Stimulated activated CD4-positive, alpha-beta T cell treated with anti-CD3 and anti-CD28 coated beads, TNF-alpha, amount 100 ng/mL, for 48 hours (primary cell): ENCODE measurements at regions not wholly inside any gene's neighbourhood (a gene's known extent, or its start where the extent isn't known, plus 50 kb on each side); places are given as distances from the start of the nearest gene placed in this dataset.
"Not testable (repeated sequence)": the region's sequence is repeated elsewhere in the genome, so short reads cannot be mapped to it uniquely, and the experiment has no call there.

Source experiments
- DNase-seq, 3 donors: peaks; one replicate each; pipeline ENCODE4 v3.0.0-alpha.2; 2020; ENCODE audit warnings: low read depth in 3 of 3

DNA sequence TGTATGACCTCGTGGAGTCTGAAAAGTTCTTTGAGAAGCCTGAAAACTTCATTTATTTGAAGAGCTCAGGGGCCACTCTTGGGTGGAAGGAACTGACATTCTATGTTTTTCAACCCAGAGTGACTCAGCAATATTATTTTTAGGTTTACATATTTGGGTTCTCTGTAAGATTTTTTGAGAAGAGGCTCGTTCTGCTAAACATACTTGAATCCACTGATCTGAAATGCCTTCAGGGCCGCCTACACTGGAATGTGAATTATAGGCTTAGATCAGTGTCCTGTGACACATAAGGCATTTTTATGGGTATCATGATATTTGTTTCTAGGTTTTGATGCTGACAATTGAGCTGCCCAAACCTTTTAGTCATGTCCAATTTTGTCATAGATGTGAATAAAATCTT is 86.2 kb downstream of the PSAT1 start:
- no peak for DNase-seq

DNA sequence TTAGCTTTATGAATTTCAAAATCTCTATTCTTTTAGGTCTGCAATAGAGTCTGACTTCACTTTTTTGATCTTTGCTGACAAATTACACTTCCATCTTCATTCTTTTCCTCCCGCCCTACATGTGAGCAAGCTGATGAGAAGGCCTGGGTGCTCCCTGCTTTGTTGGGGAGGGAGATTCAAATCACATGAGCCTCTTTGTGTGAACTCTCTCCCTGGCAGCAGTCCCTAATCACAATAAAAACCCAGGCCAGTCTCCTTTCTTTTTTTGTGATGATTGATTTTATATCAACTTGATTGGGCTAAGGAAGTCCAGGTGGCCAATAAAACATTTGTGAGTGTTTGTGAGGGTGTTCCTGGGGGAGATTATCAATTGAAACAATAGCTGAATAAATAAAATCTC is 89.4 kb downstream of the PSAT1 start:
- no peak for DNase-seq

DNA sequence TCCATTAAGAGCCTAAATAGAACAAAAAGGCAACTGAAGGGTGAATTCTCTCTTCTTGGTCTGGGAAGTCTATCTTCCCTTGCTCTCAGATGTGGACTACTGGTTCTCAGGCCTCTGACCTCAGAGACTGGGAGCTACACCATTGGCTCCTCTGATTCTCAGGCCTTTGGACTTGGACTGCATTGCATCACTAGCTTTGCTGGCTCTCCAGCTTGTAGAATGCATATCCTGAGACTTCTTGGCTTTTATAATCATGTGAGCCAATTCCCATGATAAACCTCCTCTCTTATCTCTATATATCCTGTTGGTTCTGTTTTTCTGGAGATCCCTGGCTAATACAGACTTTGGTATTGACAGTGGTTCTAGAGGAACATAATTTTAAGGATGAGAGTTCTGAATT is 89.8 kb downstream of the PSAT1 start:
- DNase-seq = no peak

DNA sequence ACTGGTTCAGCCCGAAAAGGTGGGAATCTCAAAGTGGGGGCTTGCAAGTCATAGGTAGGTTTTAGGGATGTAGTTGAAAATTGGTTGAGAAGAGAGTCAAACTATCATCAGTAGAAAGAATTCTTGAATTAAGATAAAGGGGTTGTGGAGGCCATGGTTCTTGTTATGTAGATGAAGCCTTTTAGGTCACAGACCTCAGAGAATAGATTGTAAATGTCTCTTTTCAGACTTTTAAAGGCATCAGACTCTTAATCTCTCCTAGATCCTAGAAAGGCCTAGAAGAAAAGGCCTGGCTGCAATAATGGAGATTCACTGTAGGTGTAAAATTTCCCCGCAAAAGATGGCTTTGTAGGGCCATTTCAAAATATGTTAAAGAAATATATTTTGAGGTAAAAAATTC is 96.4 kb downstream of the PSAT1 start:
- no peak for DNase-seq

DNA sequence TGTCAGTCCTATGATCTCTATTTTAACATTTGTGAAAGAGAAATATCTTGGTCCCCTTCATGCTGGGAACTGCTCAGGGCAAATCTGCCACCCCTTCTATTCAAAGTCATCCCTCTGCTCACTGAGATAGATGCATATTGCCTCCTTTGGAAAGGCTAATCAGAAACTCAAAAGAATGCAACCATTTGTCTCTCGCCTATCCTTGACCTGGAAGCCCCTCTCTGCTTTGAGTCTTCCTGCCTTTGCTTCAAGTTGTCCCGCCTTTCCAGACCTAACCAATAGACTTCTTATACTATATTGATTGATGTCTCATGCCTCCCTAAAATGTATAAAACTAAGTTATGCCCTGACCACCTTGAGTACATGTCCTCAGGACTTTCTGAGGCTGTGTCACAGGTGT is 97.0 kb downstream of the PSAT1 start:
- no peak for DNase-seq

DNA sequence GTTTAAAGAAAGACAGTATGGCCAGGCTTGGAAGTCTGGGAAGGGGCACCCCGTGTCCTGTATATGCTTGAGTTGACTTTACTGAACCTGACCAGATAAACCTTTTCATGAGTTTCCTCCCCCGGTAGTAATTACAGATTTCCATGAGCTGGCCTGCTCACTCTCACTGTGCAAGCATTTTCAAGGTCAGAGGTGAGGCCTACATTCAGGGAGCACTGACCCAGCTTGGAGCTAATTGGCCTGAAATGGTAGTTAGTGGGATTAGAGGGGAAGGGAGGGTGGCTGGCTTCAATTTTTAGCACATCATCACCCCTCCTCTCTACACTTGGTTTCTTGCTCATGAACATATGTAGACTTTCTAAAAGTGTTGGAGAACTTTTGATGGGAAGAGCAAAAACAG is 99.2 kb downstream of the PSAT1 start:
- DNase-seq = no peak

DNA sequence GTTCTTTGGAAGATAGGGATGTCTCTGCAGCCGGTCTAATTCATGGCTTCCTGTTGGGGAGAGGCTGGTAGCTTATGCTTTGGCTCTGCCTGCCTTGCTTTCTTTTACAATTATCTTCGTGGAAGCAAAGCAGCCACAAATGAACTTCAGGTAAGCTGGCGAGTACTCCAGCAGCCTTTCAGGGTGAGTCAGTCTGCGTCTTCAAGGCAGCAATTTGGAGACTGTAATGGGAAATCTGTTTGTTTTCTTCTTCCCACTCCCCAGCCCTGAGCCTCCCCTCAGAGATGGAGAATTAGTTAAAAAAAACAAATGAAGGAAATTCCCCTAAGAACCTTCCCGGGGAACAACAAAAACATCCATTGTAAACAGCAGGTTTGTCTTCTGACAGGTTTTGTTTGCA is 100.1 kb downstream of the PSAT1 start:
- DNase-seq = no peak

DNA sequence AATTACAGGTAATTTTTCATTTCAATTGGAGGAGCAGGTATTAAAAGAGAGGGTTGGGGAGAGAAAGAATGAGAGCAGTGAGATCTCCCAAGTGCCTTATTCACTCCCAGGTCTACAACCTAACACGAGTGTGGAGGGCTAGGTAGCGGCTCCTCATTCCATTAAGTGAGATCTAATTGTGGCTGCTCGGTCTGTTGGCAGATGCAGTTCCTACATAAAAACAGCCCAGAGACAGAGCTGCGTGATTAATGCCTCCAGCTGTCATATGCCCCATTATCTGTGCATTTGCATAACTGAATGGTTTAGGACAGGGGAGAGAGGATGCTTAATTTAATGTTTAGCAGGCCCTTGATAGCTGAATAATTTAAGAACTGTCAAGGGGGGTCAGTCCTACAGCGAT is 100.5 kb downstream of the PSAT1 start:
- no peak for DNase-seq

DNA sequence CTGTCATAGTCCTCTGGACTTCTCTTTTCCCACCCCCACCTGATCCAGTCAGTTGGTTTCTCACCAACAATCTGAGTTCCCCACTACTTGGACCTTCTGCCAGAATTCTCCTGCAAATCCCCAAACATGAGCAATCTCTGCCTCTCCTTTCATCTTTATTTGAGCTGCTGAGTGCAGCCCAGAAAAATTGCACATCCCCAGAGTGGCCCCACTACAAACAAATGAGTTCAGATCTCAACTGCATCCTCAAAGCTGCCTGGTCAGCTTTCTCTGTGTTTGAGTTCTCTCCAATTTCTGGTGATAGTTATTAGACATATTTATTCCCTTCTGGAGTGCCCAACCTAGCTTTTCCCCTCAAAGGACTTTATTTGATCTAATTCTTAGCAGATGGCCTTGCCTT is 102.2 kb downstream of the PSAT1 start:
- DNase-seq = no peak

DNA sequence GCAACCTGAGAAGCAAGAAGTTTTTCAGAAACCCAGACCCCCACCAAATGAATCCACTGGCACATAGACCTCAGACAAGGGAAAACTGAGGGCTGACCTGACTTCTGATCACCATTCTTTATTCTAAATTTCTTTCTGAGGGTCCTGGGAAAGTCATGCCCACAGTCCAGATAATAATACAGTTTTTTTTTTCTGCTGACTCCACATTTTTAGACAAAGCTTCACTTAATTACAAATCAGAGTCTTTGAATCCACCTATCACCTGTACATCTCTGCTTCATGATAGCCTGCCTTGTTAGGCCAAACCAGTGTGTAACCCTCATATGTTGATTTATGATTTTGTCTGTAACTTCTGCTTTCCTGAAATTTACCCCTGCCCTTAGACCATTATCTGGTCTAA is 103.6 kb downstream of the PSAT1 start:
- no peak for DNase-seq

DNA sequence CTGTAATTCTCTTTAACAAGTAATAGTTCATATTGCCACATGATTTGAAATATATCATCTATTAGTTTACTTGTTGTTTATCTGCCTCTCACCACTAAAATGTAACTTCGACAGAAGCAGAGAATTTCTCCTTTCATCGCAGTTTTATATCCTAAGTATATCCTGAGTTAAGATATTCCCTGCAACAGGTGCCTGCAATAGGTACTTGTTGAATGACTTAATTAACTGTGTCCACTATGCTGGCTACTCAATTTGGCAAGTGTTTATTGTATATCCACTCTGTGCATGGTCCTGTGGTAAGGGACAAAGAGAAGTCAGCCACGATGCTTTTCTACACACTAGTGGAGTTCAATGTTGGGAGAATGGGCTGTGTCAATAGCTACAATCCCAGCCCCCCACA is 108.5 kb downstream of the PSAT1 start:
- no peak for DNase-seq

DNA sequence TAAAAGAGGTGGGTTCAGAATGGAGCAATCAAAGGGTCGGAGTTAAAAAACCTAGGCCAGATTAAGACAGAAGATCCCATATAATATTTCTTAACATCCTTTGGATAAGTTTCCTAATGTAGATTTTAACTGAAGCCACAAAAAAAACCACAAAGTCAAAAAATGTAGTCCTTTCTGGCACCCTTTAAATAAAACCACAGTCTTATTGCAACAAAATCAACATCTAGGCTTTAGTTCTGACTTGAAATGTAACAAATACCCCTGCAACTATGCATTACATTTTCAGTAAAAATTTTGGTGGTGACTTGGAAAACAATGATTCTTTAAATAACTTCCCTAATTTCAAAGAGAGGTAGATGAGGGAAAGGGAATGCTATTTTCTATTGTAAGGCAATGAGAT is 109.2 kb downstream of the PSAT1 start:
- no peak for DNase-seq

DNA sequence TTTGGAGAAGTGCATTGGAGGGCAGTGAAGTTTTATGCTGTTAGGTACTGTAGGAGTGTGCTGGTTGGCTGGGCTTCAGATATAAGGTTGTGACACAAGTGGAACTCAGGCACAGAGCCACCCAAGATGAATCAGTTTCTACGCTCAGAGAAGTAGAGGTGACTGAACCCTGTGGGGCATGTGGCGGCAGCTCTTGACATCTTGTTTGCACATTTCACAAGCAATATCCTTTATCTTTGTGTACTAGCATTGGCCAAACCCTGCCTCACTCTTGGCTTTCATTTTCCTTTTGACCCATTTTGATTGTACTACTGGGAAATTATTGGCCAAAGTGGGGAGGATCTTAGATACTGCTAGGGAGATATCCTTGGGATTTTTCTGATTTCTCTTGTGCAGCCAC is 110.0 kb downstream of the PSAT1 start:
- DNase-seq = no peak

DNA sequence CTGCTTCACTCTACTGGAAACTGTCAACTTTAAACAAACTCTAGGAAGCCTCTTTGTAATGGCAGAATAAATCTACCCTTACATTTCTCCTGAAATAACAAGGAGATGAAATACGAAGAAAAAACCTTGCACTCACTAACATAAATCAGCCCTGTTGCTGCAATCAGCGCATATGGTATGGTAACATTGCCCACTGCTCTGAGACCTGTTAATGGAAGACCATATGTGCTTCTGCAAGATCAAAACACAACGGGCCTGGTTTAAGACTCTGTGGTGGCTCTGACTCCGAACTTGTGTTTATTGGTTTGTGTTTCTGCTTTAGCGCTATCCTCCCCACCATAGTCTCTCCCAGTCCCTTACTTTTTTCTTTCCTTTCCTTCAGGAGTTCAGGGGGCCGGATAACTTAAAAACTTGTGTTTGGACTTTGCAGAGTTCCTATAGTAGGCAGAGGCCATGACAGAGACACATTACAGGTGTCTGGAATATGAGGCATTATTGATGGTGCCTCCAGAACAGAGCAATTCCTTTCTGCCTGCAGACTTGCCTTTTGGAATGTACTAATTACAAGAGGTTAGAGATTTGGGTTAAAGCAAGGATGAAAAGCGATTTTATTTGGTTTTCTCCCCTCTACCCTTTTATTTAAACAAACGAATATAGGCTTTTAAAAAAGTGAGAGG is 110.8 kb downstream of the PSAT1 start:
- DNase-seq = no peak

DNA sequence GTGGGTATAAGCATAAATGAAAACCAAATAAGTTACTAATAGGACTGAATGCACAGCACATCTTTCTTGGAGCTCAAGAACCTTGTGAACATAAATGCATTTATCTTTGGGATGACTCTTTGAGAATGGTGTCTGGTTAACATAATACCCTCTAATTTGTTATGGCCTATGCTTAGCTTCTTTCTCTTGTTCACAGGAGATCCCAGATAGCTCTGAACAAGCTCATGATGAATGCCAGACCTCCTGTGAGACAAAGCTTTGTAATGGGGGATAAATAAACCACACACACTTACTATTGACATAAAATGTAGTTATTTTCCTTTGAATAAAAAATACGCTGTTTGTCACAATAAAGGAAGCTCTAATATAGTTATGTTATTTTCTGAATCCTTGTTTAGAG is 111.5 kb downstream of the PSAT1 start:
- no peak for DNase-seq

DNA sequence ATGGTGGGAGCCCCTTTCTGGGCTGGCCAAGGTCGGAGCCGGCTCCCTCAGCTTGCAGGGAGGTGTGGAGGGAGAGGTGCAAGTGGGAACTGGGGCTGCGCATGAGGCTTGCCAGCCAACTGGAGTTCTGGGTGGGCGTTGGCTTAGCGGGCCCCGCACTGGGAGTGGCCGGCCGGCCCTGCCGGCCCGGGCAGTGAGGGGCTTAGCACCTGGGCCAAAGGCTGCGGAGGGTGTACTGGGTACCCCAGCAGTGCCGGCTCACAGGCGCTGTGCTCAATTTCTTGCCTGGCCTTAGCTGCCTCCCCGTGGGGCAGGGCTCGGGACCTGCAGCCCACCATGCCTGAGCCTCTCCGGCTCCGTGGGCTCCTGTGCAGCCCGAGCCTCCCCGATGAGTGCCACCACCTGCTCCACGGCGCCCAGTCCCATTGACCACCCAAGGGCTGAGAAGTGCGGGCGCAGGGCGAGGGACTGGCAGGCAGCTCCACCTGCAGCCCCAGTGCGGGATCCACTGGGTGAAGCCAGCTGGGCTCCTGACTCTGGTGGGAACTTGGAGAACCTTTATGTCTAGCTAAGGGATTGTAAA is 113.1 kb downstream of the PSAT1 start:
- not testable (repeated sequence) for DNase-seq

DNA sequence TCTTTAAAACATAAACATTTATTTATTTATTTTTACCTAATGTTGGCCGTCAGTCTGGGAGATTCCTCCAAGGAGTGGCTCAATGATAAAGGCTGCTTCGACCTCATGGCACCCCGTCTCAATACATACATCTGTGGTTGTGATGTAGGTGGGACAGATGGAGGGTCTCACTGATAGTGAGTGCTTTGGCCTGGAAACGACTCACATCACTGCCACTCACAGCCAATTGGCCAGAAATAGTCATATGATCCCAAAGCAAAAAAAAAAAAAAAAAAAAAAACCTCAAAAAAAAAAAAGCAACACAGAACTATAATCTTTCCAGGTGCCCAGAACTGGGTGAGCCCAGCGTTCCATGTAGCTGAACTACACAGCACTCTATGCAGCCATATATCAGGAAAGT is 125.4 kb downstream of the PSAT1 start:
- DNase-seq = no peak

DNA sequence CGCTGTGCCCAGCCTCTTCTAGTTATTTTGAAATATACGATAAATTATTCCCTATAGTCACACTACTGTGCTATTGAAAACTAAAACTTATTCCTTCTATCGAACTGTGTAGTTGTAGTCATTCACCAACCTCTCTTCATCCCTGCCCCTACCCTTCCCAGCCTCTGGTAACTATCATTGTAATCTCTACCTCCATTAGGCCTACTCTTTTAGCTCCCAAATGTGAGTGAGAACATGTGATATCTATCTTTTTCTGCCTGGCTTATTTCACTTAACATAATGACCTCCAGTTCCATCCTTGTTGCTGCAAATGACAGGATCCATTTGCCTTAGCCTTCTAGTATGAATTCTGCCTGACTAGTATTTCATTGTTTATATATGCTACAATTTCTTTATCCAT is 127.4 kb downstream of the PSAT1 start:
- no peak for DNase-seq

DNA sequence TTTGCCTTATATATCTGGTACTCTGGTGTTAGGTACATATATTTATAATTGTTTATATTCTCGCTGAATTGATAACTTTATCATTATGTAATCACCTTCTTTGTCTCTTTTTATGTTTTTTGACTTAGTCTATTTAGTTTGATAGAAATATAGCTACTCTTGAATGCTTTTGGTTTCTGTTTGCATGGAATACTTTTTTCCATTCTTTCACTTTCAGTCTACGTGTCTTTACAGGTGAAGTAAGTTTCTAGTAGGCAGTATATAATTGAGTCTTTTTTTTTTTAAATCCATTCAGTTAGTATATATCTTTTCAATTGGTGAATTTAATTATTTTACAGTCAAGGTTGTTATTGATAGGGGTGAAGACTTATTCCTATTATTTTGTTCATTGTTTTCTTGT is 131.7 kb downstream of the PSAT1 start:
- DNase-seq = no peak

DNA sequence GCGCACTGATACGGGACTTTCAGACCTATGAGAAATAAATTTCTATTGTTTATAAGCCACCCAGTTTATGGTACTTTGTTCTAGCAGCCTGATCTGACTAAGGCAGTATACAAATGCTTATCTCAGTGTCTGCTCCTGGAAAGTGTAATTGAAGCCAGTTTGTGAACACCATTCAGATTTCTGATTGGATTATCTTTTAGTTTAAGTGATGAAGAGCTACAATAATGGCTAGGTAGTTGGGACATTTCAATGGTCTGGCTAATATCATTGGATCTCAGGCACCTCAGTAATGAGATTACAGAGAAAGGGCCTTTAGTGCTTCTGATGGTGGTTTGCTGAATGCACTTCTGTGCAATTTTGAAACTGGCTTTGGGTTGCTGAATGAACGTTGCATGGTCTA is 133.5 kb downstream of the PSAT1 start:
- DNase-seq = no peak

DNA sequence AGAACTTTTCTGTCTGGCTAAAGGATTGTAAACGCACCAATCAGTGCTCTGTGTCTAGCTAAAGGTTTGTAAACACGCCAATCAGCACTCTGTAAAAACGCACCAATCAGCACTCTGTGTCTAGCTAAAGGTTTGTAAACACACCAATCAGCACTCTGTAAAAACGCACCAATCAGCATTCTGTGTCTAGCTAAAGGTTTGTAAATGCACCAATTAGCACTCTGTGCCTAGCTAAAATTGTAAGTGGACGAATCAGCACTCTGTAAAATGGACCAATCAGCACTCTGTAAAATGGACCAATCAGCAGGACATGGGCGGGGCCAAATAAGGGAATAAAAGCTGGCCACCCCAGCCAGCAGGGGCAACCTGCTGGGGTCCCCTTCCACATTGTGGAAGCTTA is 134.1 kb downstream of the PSAT1 start:
- DNase-seq = not testable (repeated sequence)

DNA sequence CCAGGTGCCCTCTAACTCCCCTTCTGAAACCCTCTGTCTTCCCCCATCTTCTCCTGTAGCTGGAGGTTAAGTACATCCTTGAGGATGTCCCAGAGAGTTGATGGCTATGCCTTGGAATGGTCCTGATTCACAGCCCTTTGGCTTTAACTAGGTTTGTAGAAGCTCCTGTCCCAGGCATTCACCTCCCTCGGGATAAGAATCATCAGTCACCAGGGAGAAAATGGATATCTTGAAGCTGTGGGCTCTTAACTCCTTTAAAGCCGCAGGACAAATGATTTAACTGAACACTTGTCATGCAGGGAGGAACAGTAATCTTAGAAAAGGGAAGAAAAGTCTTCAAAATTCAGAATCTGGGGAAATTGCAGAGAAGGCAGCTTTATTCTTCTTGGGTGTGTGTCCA is 139.9 kb downstream of the PSAT1 start:
- no peak for DNase-seq

DNA sequence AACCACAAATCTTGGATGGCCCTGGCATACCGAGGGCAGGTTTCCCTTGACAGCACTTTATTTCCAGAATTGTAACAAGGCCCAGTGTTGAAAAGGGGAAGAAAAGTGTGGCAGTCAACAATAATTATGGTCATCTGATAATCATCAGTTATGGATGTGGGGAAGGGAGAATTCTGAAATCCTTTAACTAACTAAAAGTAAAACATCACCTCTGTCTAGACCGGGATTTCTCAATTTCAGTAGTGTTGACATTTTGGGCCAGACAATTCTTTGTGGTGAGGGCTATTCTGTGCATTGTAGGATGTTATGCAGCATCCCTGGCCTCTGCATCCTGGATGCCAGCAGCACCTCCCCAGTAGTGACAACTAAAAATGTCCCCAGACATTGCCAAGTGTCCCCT is 140.4 kb downstream of the PSAT1 start:
- DNase-seq = no peak

DNA sequence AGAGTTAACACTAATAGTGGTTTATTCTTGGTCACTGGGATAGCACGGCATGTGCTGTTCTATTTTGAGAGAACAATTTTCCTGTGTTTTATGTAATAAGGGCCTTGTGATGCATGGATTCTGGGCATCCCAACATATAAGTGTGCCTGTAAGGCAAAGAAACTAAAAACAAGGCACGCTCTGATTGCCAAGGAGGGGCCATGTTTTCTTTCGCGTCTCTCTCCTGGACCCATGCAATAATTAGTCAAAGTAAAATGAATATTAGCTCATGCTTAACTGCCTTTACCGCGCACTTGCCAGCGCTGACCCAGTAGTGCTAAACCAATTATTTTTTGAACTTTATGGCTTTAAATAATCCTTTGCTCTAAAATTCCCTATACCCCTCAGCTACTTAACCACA is 140.9 kb downstream of the PSAT1 start:
- DNase-seq = no peak
